Caki2 (cell line): ENCODE measurements at regions not wholly inside any gene's neighbourhood (a gene's known extent, or its start where the extent isn't known, plus 50 kb on each side); places are given as distances from the start of the nearest gene placed in this dataset.
"Not testable (repeated sequence)": the region's sequence is repeated elsewhere in the genome, so short reads cannot be mapped to it uniquely, and the experiment has no call there.

Experiments used
- DNase-seq: peaks from one replicate; pipeline ENCODE4 v3.0.0-alpha.2; 2015; ENCODE audit warnings: low read depth
- in situ Hi-C: cut with HindIII; loops from 2 replicates; pipeline ENCODE4 v1.10.0; 2016; ENCODE audit warnings: low sequenced_read_pairs, low pct_unique_long_range_greater_than_20kb, mixed read lengths

- in situ Hi-C loops = no loop called here
- no peak for DNase-seq
These were observed 95.4 kb upstream of the MRI1 start for GRCh38 chr19:13668964-13669363.

- in situ Hi-C loops = no loop called here
These were observed 98.2 kb upstream of the MRI1 start for GRCh38 chr19:13666165-13666564.

DNA sequence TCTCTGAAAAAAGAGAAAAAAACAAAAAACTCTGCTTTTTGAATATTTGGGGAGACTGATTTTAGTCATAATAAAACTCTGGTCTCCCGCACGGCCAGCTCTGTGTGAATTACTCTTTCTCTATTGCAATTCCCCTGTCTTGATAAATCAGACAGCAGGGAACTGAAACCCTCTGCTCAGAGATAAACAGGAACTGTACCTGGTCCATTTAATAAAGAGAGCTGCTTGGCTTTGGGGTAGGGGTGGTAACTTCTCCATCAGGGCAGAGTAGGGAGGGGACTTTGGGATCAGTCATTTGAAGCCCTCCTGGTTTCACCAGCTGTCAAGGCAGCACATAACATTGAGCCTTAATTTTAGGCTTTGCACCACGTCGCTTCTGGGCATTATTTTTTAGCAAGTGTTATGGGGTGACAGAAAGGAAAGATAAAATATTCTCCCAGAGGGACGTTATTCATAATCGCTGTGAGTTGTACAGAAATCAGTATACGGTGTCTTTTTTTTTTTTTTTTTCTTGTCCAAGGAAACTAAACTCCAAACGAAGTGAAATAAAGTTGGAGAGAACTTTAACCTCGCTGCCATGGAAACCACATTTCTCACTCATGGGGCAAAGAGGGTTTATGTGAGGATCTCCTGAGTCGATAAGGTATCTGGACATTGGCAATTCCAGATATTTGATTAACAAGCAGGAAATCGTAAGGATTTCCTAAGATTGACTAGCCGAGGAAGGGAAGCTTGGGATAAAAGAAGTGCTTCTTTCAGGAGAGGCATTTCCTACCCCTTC lies 99.0 kb upstream of the MRI1 start:
- no peak for DNase-seq
- in situ Hi-C loops = no loop called here

More at GRCh38 chr19:13666165-13666564, 98.2 kb upstream of the MRI1 start:
- DNase-seq = no peak

GRCh38 chr19:13652810-13653590 lies 111.3 kb upstream of the MRI1 start:
- in situ Hi-C loops = no loop called here
- no peak for DNase-seq

GRCh38 chr19:13646758-13647157 lies 117.6 kb upstream of the MRI1 start:
- DNase-seq = no peak
- in situ Hi-C loops = no loop called here

GRCh38 chr19:13644645-13645044 lies 119.7 kb upstream of the MRI1 start:
- in situ Hi-C loops = no loop called here

DNA sequence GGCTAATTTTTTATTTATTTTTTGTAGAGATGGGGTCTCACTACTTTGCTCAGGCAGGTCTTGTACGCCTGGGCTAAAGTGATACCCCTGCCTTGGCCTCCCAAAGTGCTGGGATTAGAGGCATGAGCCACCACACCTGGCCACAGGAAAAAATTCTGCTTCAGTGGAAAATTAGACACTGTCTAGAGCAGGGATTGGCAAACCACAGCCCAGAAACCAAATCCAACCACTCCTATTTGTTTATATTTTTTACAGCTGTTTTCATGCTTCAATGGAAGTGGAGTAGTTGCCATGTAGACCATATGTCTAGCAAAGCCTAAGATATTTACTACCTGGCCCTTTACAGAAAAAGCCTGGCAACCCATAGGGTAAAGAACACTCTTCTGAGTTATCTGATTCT lies 123.7 kb upstream of the MRI1 start:
- no peak for DNase-seq
- in situ Hi-C loops = no loop called here

More at GRCh38 chr19:13644645-13645044, 119.7 kb upstream of the MRI1 start:
- no peak for DNase-seq

GRCh38 chr19:13639342-13639929 lies 124.9 kb upstream of the MRI1 start:
- in situ Hi-C loops = no loop called here
- DNase-seq = no peak

DNA sequence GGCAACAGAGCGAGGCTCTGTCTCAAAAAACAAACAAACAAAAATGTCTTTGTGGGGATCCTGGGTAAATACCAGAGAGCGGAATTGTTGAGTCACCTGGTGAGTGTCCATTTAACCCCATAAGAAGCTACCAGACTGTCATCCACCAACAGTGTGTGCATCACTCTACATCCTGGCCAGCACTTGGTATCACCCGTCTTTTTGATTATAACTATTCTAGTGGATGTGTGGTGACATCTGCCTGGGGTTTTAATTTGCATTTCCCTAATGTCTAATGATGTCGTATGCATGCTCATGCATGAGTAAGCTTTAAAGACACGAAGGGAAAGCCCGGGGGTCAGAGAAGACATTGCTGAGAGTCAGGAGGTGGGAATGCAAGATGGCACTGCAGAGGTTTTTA lies 126.7 kb upstream of the MRI1 start:
- DNase-seq = peak; percentile 71
- in situ Hi-C loops = no loop called here

- no peak for DNase-seq
- in situ Hi-C loops = no loop called here
These were observed 128.4 kb upstream of the CACNA1A start for GRCh38 chr19:13634658-13635057.

- DNase-seq = no peak
- in situ Hi-C loops = no loop called here
These were observed 127.2 kb upstream of the CACNA1A start for GRCh38 chr19:13633522-13633922.

GRCh38 chr19:13633109-13633508 lies 126.8 kb upstream of the CACNA1A start:
- in situ Hi-C loops = no loop called here
- DNase-seq = peak; percentile 99

DNA sequence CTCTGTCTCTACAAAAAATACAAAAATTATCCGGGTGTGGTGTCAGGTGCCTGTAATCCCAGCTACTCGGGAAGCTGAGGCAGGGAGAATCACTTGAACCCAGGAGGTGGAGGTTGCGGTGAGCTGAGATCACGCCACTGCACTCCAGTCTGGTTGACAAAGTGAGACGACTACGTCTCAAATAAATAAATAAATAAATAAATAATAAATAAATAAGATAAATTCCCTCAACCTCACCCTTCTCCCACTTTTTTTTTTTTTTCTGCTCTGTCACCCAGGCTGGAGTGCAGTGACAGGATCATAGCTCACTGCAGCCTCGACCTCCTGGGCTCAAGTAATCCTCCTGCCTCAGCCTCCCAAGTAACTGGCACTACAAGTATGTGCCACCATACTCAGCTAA lies 125.9 kb upstream of the CACNA1A start:
- DNase-seq, in situ Hi-C loops: not testable (repeated sequence)

DNA sequence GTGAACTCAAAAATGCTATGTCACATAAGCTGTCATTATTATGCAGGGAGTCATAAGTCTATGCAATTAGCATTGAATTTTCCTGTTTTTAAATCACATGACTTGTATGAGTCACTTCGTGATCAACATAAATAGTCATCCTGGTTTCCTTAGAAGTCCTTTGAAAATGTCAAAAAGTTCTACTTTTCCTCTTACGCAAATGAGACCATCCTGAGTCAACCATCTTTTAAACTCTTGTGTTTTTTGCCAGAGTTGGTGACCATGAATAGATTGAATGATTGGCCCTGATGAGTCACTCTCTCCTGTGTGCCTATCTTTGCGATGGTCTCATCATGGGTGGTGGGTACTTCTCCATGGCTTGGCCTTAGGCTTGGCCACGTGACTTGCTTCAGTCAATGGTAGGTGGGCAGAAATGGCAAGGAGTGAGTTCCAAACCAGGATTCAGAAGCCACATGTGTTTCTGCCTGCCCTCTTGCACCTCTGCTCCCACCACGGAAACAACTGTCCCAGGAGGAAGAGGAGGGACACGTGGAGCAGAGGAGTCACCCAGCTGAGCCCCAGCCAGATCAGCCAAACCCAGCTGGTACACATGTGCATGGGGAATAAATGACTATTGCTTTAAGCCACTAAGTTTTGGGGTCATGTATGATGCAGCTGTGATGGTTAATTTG lies 123.5 kb upstream of the CACNA1A start:
- peak; percentile 75 for DNase-seq
- in situ Hi-C loops = no loop called here

DNA sequence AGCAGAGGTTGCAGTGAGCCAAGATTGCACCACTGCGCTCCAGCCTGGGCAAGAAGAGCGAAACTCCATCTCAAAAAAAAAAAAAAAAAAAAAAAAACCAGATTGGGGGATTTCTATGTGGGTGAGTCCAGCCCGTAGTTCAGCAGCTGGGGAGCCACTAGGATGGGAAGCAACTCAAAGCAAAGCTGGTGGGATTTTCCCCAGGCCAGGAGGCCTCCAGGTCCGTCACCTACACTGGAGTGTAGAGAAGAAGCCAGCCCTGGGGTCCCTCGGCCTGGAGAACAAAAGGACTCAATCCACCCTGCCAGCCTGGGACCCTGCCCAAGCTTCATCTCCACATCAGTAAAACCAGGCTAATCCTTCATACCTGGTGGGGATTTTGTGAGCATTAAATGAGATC lies 121.3 kb upstream of the CACNA1A start:
- in situ Hi-C loops = no loop called here
- no peak for DNase-seq

DNA sequence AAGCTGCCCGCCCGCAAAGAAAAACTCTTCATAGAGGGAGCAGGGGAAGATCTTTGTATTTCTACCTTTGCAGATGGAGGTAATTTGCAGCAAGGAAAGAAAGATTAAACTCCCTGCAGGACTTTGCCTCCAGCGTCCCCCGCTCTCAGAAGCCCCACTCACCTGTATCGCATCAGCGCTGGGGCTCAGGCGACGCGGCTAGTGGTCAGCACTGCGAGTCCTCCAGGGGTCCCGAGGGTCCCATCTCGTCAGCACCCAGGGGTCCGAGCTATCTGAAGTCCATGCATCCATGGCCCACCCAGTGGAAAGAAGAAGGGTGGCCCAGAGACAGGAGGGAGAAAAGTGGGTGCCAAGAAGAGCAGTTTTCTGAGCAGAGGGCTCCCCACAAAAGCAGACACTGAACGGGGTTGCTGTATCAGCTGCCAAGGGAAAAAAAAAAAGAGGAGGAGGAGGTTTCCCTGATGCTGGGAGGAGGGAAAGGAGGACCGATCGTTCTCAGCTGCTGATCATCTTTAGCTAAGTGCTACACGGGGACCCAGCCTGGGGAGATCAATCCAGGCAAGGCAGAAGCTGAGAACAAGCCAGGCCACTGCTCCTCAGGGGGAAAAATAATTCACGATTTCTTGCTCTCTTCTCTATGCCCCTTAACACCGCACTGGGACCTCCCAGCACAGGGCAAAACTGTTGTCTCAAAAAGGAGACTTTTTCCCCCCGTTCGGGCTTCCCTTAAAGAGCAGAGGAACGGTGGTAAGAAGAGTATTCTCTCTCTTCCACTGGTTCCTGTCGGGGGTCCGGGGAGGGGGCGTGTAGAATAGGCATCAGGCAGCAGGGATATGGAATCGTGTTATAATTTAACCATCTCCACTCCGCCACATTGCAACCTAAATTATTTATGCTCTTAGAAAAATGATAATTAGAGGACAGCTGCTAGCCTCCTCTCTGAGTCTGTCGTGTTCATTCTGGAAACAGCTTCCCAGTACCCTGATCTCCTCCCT lies 117.7 kb upstream of the CACNA1A start:
- in situ Hi-C loops = no loop called here

DNA sequence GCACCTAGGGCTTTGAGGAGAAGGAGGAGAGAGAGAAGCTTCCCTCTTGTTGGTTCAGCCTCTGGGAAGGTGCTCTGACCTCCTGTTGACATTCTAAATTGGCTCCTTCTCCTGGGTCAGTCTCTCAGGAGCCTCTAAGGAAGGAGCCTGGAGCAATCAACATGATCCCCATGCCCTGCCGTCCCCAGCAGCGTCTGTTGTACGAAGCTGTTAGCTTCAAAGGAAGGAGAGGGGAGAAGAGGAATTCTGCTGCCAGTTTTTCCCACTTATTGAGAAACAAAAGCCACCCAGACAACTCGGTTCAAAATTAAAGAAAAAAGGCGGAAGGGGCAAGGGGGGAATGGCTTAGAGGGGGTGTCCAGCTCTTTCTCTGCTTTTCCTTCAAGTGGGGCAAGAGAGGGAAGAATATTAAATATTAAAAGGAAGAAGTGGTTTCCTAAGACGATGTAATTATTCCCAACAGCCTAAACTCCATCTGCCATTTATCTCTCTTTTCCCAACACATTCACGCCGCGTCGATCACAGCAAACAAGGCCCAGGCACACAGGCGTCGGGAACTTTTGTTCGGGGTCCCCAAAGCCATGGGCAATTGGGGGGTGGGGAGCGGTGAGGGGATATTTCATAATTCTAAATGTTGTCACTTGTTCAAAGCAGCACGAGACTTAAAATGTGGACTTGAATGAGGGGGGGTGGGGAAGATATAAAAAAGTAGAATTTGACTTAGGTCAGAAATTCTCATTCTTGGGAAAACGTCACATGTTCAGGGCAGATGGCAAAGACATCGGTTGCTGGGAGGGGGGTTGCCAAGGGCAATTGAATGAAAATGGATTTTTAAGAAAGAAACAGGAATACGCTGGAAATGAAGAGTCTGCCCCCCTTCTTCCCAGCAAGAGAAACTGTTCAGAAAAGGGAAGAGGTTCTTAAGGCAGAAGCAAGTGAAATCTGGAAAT lies 116.8 kb upstream of the CACNA1A start:
- no peak for DNase-seq
- in situ Hi-C loops = no loop called here

More for the DNA sequence above, 117.7 kb upstream of the CACNA1A start:
- DNase-seq = no peak
